HG03103 (cell line): ENCODE measurements at regions not wholly inside any gene's neighbourhood (a gene's known extent, or its start where the extent isn't known, plus 50 kb on each side); places are given as distances from the start of the nearest gene placed in this dataset.
"Not testable (repeated sequence)": the region's sequence is repeated elsewhere in the genome, so short reads cannot be mapped to it uniquely, and the experiment has no call there.

ENCODE experiments used
- ATAC-seq: cut with Tn5 transposase; IDR thresholded peaks from one replicate; pipeline ENCODE4 v1.9.1; 2021; ENCODE audit warnings: low read depth; ENCODE audit not compliant: unreplicated experiment

- no peak for ATAC-seq
Observed at GRCh38 chr7:11988186-11988585, 156.2 kb upstream of the THSD7A start.

GRCh38 chr7:12002428-12002827 is 170.4 kb upstream of the THSD7A start:
- ATAC-seq = no peak

GRCh38 chr7:12004581-12004980 is 172.6 kb upstream of the THSD7A start:
- no peak for ATAC-seq

GRCh38 chr7:12007576-12007975 is 175.6 kb upstream of the THSD7A start:
- ATAC-seq = no peak

- ATAC-seq = no peak
Observed at GRCh38 chr7:12013983-12014382, 182.0 kb upstream of the THSD7A start.

- no peak for ATAC-seq
Observed at GRCh38 chr7:12016439-12016838, 184.4 kb upstream of the THSD7A start.

GRCh38 chr7:12017046-12017445 is 185.0 kb upstream of the THSD7A start:
- ATAC-seq = no peak

GRCh38 chr7:12022011-12022410 is 189.1 kb upstream of the TMEM106B start:
- ATAC-seq = not testable (repeated sequence)

- no peak for ATAC-seq
Observed at GRCh38 chr7:12025246-12025645, 185.8 kb upstream of the TMEM106B start.

GRCh38 chr7:12028508-12028907 is 182.6 kb upstream of the TMEM106B start:
- no peak for ATAC-seq

GRCh38 chr7:12030116-12030515 is 181.0 kb upstream of the TMEM106B start:
- ATAC-seq = no peak

GRCh38 chr7:12031186-12031585 is 179.9 kb upstream of the TMEM106B start:
- ATAC-seq = no peak

- no peak for ATAC-seq
Observed at GRCh38 chr7:12031638-12032037, 179.5 kb upstream of the TMEM106B start.

GRCh38 chr7:12032146-12032545 is 178.9 kb upstream of the TMEM106B start:
- no peak for ATAC-seq

- ATAC-seq = not testable (repeated sequence)
Observed at GRCh38 chr7:12043457-12043856, 167.6 kb upstream of the TMEM106B start.

- no peak for ATAC-seq
Observed at GRCh38 chr7:12052211-12052610, 158.9 kb upstream of the TMEM106B start.

- ATAC-seq = no peak
Observed at GRCh38 chr7:12053561-12053960, 157.5 kb upstream of the TMEM106B start.

- ATAC-seq = no peak
Observed at GRCh38 chr7:12054830-12055229, 156.3 kb upstream of the TMEM106B start.

- no peak for ATAC-seq
Observed at GRCh38 chr7:12056381-12056780, 154.7 kb upstream of the TMEM106B start.

GRCh38 chr7:12056977-12057376 is 154.1 kb upstream of the TMEM106B start:
- ATAC-seq = no peak

GRCh38 chr7:12062062-12062461 is 149.0 kb upstream of the TMEM106B start:
- ATAC-seq = peak; percentile 59

- ATAC-seq = no peak
Observed at GRCh38 chr7:12064586-12065127, 146.4 kb upstream of the TMEM106B start.

- no peak for ATAC-seq
Observed at GRCh38 chr7:12066004-12066403, 145.1 kb upstream of the TMEM106B start.
